Thoracic aorta (tissue), 2 donors: ENCODE measurements at regions not wholly inside any gene's neighbourhood (a gene's known extent, or its start where the extent isn't known, plus 50 kb on each side); places are given as distances from the start of the nearest gene placed in this dataset.

Experiments used
- ATAC-seq: fragments of 150-250 bp; one replicate; pipeline ENCODE4 v1.8.0; 2017; ENCODE audit warnings: low read depth; ENCODE audit not compliant: insufficient number of reproducible peaks, low FRiP score
- DNase-seq: peaks from one replicate; pipeline ENCODE4 v3.0.0-alpha.2; 2020; ENCODE audit warnings: low spot score
- H3K27ac ChIP-seq, 2 donors: fragments of 200-600 bp; sonication (generic); 1 replicate in 1 of 2; 2 replicates in 1 of 2; pipeline ENCODE4 v1.5.1; 2016; ENCODE audit warnings: mild to moderate bottlenecking in 2 of 2, moderate library complexity in 2 of 2
- H3K27me3 ChIP-seq: fragments of 200-600 bp; sonication (generic); replicated peaks from 2 replicates; pipeline ENCODE4 v1.6.0; 2016; ENCODE audit warnings: mild to moderate bottlenecking; ENCODE audit not compliant: insufficient read depth
- H3K36me3 ChIP-seq: fragments of 200-600 bp; sonication (generic); one replicate; pipeline ENCODE4 v1.5.1; 2016
- H3K4me1 ChIP-seq, 2 donors: fragments of 200-600 bp; sonication (generic); 1 replicate in 1 of 2; 2 replicates in 1 of 2; pipeline versions ENCODE4 v1.5.1 to v1.6.0; 2016; ENCODE audit warnings: low read depth in 2 of 2, mild to moderate bottlenecking in 1 of 2; ENCODE audit not compliant: control insufficient read depth in 1 of 2
- H3K4me3 ChIP-seq: fragments of 200-600 bp; sonication (generic); 2 replicates; pipeline ENCODE4 v1.5.1; 2016; ENCODE audit warnings: mild to moderate bottlenecking
- H3K9me3 ChIP-seq: fragments of 200-600 bp; sonication (generic); 2 replicates; pipeline ENCODE4 v1.5.1; 2016
- CTCF ChIP-seq: fragments of 200-600 bp; sonication (generic); IDR thresholded peaks from one replicate; pipeline ENCODE4 v1.5.1; 2019; ENCODE audit warnings: antibody characterized with exemption

- Histone ChIP-seq H3K36me3 (no peaks in the 10 kb centered on the region), H3K4me3 (no peak overlapping the region), H3K4me1 (no peaks in the 10 kb centered on the region), H3K9me3 (no peaks in the 10 kb centered on the region), H3K27ac (no peak overlapping the region), H3K27me3 (no peaks in the 10 kb centered on the region)
- ATAC-seq (no peak), DNase-seq (no peak)
- no peak for TF ChIP-seq CTCF
These were observed 338.7 kb downstream of the FBXW7 start for GRCh38 chr4:152197211-152197610.

DNA sequence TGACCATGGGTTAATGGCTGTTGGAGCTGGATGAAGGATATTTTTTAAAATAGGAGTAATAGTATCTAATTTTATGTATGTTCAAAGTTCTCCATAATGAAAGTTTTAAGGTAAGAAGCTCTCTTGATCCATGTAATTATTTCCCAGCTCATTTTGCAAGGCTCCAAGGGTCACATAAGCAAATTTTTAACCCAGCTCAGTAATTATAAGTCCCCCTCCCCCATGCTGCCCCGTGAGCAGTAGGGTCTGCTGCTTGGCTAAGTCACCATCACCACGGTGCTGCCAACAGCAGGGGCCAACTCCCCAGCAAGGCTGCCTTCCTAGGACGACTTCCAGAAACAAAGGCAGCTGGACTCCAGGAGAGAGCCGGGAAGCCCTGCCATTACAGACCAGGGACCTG lies 340.0 kb downstream of the FBXW7 start:
- H3K36me3 ChIP-seq, result no peaks in the 10 kb centered on the region
- no peaks in the 10 kb centered on the region for H3K27me3 ChIP-seq
- no peaks in the 10 kb centered on the region for H3K4me1 ChIP-seq
- TF ChIP-seq CTCF, result no peak
- no peaks in the 10 kb centered on the region for H3K9me3 ChIP-seq
- ATAC-seq (no peak), DNase-seq (no peak)
- no peak overlapping the region for H3K4me3 ChIP-seq
- no peak overlapping the region for H3K27ac ChIP-seq

DNA sequence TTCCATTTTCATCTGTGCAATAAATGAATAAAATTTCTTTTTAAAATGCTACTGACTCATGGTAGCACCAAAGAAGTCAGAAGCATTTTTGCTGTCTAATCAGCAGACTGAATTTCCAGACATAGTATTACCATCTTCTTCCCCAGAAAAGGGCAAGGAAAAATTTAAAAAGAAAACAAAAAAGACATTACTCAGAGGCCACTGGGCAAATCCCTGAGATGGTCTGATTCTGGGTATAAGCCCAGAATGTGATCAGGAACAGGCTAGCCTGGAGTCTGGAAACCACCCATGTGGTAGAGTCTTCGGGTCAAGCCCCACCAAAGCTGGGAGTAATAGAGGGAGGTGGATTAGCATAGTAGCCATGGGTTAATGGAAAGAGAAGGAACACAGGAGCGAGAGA lies 342.8 kb downstream of the FBXW7 start:
- Histone ChIP-seq H3K36me3 (no peaks in the 10 kb centered on the region), H3K9me3 (no peaks in the 10 kb centered on the region), H3K27me3 (no peaks in the 10 kb centered on the region), H3K27ac (no peak overlapping the region), H3K4me1 (no peaks in the 10 kb centered on the region), H3K4me3 (no peak overlapping the region)
- ATAC-seq (no peak), DNase-seq (no peak)
- TF ChIP-seq CTCF, result no peak

- no peak for ATAC-seq
- no peaks in the 10 kb centered on the region for H3K36me3 ChIP-seq
- H3K27ac ChIP-seq, result no peak overlapping the region
- TF ChIP-seq CTCF, result no peak
- DNase-seq, result no peak
- no peaks in the 10 kb centered on the region for H3K27me3 ChIP-seq
- H3K9me3 ChIP-seq, result no peaks in the 10 kb centered on the region
- no peaks in the 10 kb centered on the region for H3K4me1 ChIP-seq
- H3K4me3 ChIP-seq, result no peak overlapping the region
These were observed 345.0 kb downstream of the FBXW7 start for GRCh38 chr4:152190907-152191306.

DNA sequence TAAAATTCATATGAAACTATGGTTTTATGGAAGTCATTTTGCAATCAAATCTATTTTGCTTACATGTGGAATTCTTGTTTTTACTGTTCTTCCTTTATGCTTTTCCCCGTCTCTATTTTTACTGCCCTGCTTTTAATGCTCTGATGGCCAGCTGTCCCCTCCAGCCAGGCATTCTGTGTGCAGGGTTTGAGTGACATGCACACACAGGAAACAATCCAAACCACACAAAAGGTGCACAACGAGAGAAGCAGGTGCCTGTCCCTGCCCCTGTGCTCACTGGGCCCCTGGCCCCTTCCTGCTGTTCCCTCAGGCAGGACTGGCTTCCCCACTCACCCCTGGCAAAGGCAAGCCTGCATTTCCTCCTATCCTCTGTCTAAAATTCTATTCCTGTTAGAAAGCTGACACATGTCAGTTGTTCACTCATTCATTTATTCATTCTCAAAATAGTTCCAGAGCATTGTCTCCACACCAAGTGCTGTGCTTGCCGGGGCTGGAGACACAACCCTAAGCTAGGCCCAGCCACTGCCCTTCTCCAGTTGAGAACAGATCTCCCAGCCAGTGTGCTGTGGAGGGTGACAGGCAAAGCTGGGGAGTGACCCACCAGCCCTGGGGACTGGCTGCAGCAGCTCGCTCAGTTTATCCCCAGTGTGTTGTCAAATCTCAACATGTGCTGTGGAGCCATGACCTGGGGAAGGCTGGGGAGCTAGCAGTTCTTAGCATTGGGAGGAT lies 346.3 kb downstream of the FBXW7 start:
- no peak for ATAC-seq
- no peak for TF ChIP-seq CTCF

More for the DNA sequence above, 346.3 kb downstream of the FBXW7 start:
- no peaks in the 10 kb centered on the region for H3K4me1 ChIP-seq
- H3K9me3 ChIP-seq, result no peaks in the 10 kb centered on the region
- no peak overlapping the region for H3K27ac ChIP-seq
- H3K4me3 ChIP-seq, result no peak overlapping the region
- no peaks in the 10 kb centered on the region for H3K36me3 ChIP-seq
- H3K27me3 ChIP-seq, result no peaks in the 10 kb centered on the region
- no peak for DNase-seq
